Activated CD8-positive, alpha-beta memory T cell treated with anti-CD3 and anti-CD28 coated beads, Interleukin-2, amount 10 ng/mL, durations not matched to agents 7 days and 5 days (primary cell): ENCODE measurements at regions not wholly inside any gene's neighbourhood (a gene's known extent, or its start where the extent isn't known, plus 50 kb on each side); places are given as distances from the start of the nearest gene placed in this dataset.

Experiments
- ATAC-seq: fragments of 150-1000 bp; cut with Tn5 transposase; one replicate; pipeline ENCODE4 v1.10.0; 2021; ENCODE audit warnings: moderate library complexity
- CTCF ChIA-PET: fragments of 350-600 bp; sonication (Branson Sonifier 250); formaldehyde crosslinking; loops from one replicate; lab custom pipeline; 2021; ENCODE audit warnings: antibody characterized with exemption; lab: Charles Lee
- DNase-seq: peaks from one replicate; pipeline ENCODE4 v3.0.0-alpha.2; 2020
- H3K27ac Mint-ChIP-seq: one replicate; pipeline ENCODE4 v1.8.0; 2021; ENCODE audit warnings: mild to moderate bottlenecking, mixed read lengths
- H3K27me3 Mint-ChIP-seq: one replicate; pipeline ENCODE4 v1.8.0; 2021; ENCODE audit warnings: mixed read lengths
- H3K36me3 Mint-ChIP-seq: one replicate; pipeline ENCODE4 v1.8.0; 2021; ENCODE audit warnings: mild to moderate bottlenecking, mixed read lengths
- H3K4me1 Mint-ChIP-seq: one replicate; pipeline ENCODE4 v1.8.0; 2021; ENCODE audit warnings: mixed read lengths
- H3K4me3 Mint-ChIP-seq: one replicate; pipeline ENCODE4 v1.8.0; 2021; ENCODE audit warnings: mild to moderate bottlenecking, moderate library complexity, mixed read lengths
- H3K9me3 Mint-ChIP-seq: one replicate; pipeline ENCODE4 v1.8.0; 2022; ENCODE audit warnings: low read depth, mixed read lengths

DNA sequence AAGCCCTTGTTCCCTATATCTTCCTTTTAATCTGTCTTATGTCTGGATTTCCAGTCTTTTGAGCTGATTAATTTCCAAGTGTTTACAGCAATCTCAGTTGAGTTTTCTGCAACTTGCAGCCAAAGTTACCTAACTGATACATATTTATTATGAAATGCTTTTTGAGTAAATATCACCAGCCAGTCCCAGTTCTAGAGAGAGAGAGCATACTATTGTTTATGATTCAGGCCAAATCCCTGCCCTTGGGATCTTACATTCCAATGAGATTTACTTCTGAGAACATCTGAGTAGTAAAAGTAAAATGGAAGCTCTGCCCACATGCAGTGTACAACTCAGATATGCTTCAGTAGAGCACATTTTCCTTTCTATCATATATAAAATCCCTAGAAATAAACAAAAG, 661.7 kb downstream of the KCTD16 start:
- Mint-ChIP-seq H3K27me3 (no peaks in the 10 kb centered on the region), H3K9me3 (peaks cover 2% of the 10 kb centered on the region), H3K4me1 (no peaks in the 10 kb centered on the region), H3K36me3 (no peaks in the 10 kb centered on the region), H3K27ac (no peak overlapping the region), H3K4me3 (no peak overlapping the region)
- no peak for DNase-seq
- CTCF ChIA-PET, result no interaction called here
- no peak for ATAC-seq

DNA sequence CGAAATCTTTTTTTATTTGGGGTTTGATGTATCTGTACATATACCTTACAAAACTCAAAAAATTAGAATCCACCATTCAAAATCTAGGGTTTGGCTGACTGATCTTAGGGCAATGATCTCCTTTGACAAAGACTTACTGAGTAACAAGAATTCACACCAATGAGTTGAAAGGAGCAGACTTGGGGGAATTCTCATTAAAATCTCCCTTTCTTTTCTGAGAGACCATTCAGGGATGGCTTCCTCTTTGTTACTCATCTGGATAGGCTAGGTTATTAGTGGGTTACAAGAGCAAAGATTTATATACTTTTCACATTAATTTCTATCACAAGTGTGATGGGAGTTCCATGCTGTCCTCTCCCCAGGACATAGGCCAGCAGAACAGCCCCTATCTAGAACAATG, 661.0 kb downstream of the KCTD16 start:
- CTCF ChIA-PET, result no interaction called here
- no peak overlapping the region for H3K4me3 Mint-ChIP-seq
- peaks cover 2% of the 10 kb centered on the region for H3K9me3 Mint-ChIP-seq
- no peaks in the 10 kb centered on the region for H3K4me1 Mint-ChIP-seq
- no peak for ATAC-seq
- H3K27me3 Mint-ChIP-seq, result no peaks in the 10 kb centered on the region
- no peak overlapping the region for H3K27ac Mint-ChIP-seq
- DNase-seq, result no peak
- H3K36me3 Mint-ChIP-seq, result no peaks in the 10 kb centered on the region

DNA sequence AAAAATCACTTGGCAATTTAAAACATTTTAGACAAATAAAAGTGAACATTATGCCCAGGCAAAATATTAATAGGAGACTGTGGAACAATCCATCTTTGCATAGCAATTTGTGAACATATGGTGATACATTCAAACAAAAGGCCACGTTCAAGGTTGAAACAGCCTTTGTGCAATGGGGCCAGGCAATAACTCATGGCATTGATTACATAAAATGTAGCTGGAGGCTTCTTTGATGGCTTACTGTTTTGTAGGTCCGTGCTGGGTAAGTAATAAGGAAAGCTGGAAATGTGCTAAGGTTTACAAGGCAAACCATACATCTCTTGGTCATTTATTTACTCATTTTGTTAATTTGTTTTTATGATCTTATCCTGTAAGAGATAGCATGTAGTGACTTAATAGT, 651.8 kb downstream of the KCTD16 start:
- H3K9me3 Mint-ChIP-seq, result no peaks in the 10 kb centered on the region
- no peaks in the 10 kb centered on the region for H3K36me3 Mint-ChIP-seq
- no peak overlapping the region for H3K27ac Mint-ChIP-seq
- CTCF ChIA-PET, result interaction anchor here (0.6 kb wide), 1 partner anchor 435 kb away, joined by 6 read pairs; no protein-coding TSS in a partner anchor
- no peak for ATAC-seq
- no peak overlapping the region for H3K4me3 Mint-ChIP-seq
- no peaks in the 10 kb centered on the region for H3K27me3 Mint-ChIP-seq
- no peaks in the 10 kb centered on the region for H3K4me1 Mint-ChIP-seq
- DNase-seq, result no peak

DNA sequence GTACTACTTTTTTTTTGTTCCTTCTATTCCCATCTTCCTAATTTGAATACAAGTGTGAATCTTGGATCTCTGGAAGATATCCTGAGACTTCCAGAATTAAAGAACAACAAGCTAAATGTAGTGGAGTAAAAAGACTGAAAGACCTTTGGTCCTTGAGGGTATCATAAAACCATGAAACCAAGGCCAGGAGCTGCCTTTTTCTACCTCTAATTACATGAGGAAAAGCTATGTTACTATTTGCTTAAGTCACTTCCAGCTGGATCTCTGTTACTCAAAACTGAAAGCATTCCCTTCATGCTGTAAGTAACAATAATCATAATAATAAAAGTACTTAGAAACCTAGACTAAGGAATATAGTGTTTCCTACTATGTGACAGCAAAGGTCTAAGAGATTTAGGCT, 649.6 kb downstream of the KCTD16 start:
- Mint-ChIP-seq H3K9me3 (no peaks in the 10 kb centered on the region), H3K4me3 (no peak overlapping the region), H3K36me3 (no peaks in the 10 kb centered on the region), H3K4me1 (no peaks in the 10 kb centered on the region), H3K27me3 (no peaks in the 10 kb centered on the region), H3K27ac (no peak overlapping the region)
- ATAC-seq (no peak), DNase-seq (no peak)
- CTCF ChIA-PET, result no interaction called here

DNA sequence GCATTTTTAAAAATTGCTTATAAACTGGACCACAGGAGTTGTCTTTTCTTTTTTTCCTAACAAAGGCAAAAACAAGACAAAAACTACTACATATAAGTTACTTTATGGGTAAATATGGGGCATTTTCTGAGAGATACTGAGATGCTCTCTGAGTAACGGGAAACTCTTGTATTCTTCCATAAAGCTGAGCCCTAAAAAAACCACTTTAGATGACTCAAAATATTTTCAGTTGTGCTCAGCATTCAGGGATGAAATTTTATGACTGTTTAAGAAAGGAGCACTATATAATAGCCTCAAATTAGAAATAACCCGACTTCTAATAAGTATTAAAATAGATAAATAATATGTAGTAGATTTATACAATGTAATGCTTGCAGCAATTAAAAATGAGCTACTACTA, 644.5 kb downstream of the KCTD16 start:
- H3K4me3 Mint-ChIP-seq, result no peak overlapping the region
- CTCF ChIA-PET, result no interaction called here
- H3K36me3 Mint-ChIP-seq, result no peaks in the 10 kb centered on the region
- H3K27me3 Mint-ChIP-seq, result no peaks in the 10 kb centered on the region
- H3K27ac Mint-ChIP-seq, result no peak overlapping the region
- H3K4me1 Mint-ChIP-seq, result no peaks in the 10 kb centered on the region
- ATAC-seq (no peak), DNase-seq (no peak)
- H3K9me3 Mint-ChIP-seq, result peaks cover 3% of the 10 kb centered on the region

DNA sequence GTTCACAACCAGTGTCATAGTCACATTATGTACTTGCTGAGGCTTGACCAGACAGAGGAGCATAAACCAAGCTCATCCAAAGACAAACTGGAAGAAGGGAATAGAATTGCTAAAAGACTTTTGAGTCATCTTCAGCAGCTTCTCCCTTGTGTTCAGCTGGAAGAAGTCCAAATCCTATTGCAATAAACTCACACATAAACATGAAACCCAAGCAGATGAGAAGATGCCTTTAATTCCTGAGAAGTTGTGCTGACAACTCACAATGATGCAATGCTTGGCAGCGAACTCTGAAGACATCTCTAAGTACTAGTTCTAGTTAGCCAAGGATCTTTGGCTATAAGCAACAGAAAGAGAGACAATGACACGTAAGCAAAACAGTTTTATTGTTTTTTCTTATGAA, 642.1 kb downstream of the KCTD16 start:
- no peaks in the 10 kb centered on the region for H3K4me1 Mint-ChIP-seq
- peaks cover 3% of the 10 kb centered on the region for H3K9me3 Mint-ChIP-seq
- ATAC-seq, result no peak
- no peaks in the 10 kb centered on the region for H3K36me3 Mint-ChIP-seq
- H3K27me3 Mint-ChIP-seq, result no peaks in the 10 kb centered on the region
- no peak overlapping the region for H3K27ac Mint-ChIP-seq
- DNase-seq, result no peak
- H3K4me3 Mint-ChIP-seq, result no peak overlapping the region
- CTCF ChIA-PET, result no interaction called here

DNA sequence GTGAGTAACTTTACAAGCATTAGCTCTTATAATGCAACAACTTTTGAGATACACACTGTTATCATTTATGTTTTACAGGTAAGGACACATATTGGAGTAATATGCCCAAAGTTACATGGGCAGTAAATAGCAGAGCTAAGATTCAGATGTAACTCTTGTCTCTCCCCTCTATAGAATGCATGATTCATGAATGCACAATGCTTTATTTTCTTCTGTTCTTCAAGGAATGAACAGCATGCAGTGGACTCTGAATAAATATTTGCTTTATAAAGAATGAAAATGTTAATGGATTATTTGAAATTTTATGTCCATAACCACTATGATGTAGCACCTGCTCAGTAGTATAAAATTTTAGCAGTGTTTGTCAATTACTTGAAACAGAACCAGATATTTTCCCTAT, 629.5 kb downstream of the KCTD16 start:
- Mint-ChIP-seq H3K4me1 (no peaks in the 10 kb centered on the region), H3K27ac (no peak overlapping the region), H3K36me3 (no peaks in the 10 kb centered on the region), H3K9me3 (no peaks in the 10 kb centered on the region), H3K27me3 (no peaks in the 10 kb centered on the region), H3K4me3 (no peak overlapping the region)
- CTCF ChIA-PET, result no interaction called here
- DNase-seq (no peak), ATAC-seq (no peak)

DNA sequence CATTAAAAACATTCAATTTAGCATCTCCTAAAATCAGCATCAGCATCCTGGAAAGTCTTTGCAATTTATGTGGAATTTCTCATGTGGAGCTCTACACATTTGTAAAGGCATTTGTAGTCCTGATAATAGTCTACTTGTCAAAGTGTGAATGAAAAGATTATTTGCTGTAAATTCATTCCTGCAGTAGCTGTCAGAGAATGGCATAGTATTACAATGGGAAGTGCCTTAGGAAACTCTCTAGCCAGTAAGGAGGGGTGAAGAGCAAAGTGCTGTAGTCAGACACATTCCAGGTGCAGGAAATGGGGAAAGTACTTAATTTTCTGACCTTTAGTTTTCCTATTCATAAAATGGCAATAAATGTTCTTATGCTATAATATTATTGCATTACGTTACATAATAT, 627.9 kb downstream of the KCTD16 start:
- H3K27me3 Mint-ChIP-seq, result no peaks in the 10 kb centered on the region
- peaks cover 3% of the 10 kb centered on the region for H3K9me3 Mint-ChIP-seq
- CTCF ChIA-PET, result no interaction called here

DNA sequence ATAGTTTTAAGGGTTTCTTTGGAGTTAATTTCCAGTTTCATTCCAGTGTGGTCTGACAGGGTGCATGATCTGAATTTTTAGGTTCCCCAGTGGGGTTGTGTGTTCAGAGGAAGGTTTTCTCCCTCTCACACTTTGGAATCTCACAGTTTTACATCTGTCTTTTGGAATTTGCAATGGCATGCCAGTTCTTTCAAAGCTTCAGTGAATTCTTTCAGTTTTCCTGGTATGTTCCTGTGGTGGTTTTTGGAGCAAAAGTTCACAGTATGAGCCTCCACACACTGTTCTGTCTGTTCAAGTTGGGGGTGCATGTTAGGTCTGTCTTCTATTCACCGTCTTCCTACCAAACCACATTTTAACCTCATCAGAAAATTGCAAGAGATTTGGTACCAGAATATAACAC, 624.2 kb downstream of the KCTD16 start:
- no peaks in the 10 kb centered on the region for H3K27me3 Mint-ChIP-seq
- H3K9me3 Mint-ChIP-seq, result peaks cover 5% of the 10 kb centered on the region
- no peaks in the 10 kb centered on the region for H3K36me3 Mint-ChIP-seq
- DNase-seq (no peak), ATAC-seq (no peak)
- H3K27ac Mint-ChIP-seq, result no peak overlapping the region
- CTCF ChIA-PET, result no interaction called here
- H3K4me3 Mint-ChIP-seq, result no peak overlapping the region
- H3K4me1 Mint-ChIP-seq, result no peaks in the 10 kb centered on the region

More for the DNA sequence above, 627.9 kb downstream of the KCTD16 start:
- no peaks in the 10 kb centered on the region for H3K4me1 Mint-ChIP-seq
- H3K27ac Mint-ChIP-seq, result no peak overlapping the region
- DNase-seq (no peak), ATAC-seq (no peak)
- H3K4me3 Mint-ChIP-seq, result no peak overlapping the region
- no peaks in the 10 kb centered on the region for H3K36me3 Mint-ChIP-seq

DNA sequence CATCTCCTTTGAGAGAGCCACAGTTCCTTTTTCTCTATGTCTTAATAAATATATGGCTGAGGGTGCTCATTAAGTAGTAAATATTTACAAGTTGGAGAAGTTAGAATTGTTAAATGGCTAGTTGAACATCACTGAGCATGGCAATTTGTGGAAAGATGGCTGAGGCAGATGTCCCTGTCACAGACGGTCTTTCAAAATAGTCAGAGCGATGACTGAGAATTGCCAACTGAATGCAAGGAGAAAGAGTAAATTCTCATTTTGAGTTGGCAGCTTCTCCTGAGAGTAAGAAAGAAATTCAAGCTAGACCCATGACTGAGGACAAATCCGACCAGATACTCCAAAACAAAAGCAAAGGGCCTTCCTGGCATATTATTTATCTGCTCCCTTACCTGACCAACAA, 617.9 kb downstream of the KCTD16 start:
- CTCF ChIA-PET, result no interaction called here
- no peak overlapping the region for H3K4me3 Mint-ChIP-seq
- peaks cover 2% of the 10 kb centered on the region for H3K9me3 Mint-ChIP-seq
- ATAC-seq, result no peak
- H3K27ac Mint-ChIP-seq, result no peak overlapping the region
- H3K4me1 Mint-ChIP-seq, result no peaks in the 10 kb centered on the region
- H3K36me3 Mint-ChIP-seq, result no peaks in the 10 kb centered on the region
- no peaks in the 10 kb centered on the region for H3K27me3 Mint-ChIP-seq
- no peak for DNase-seq

DNA sequence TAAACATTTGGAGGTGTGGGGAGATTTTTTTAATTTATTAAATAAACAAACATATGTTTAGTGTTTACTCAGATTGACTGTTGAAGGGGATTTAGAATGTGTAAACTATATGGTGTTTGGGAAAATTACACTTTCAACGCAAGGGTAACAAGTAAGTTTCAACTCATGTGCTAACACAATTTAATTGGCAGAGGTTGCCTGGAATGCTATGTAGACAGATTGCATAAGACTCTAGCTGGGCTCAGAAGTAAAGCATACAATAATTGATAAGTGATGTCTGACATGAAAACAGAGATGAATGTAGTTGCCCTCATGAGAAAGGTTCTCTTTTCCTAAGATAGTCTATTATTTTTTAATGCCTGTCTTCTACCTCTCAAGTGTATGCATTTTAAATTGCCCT, 617.4 kb downstream of the KCTD16 start:
- no peaks in the 10 kb centered on the region for H3K36me3 Mint-ChIP-seq
- no peak overlapping the region for H3K4me3 Mint-ChIP-seq
- ATAC-seq, result no peak
- no peak overlapping the region for H3K27ac Mint-ChIP-seq
- H3K4me1 Mint-ChIP-seq, result no peaks in the 10 kb centered on the region
- H3K9me3 Mint-ChIP-seq, result peaks cover 2% of the 10 kb centered on the region
- CTCF ChIA-PET, result no interaction called here
- DNase-seq, result no peak
- no peaks in the 10 kb centered on the region for H3K27me3 Mint-ChIP-seq

DNA sequence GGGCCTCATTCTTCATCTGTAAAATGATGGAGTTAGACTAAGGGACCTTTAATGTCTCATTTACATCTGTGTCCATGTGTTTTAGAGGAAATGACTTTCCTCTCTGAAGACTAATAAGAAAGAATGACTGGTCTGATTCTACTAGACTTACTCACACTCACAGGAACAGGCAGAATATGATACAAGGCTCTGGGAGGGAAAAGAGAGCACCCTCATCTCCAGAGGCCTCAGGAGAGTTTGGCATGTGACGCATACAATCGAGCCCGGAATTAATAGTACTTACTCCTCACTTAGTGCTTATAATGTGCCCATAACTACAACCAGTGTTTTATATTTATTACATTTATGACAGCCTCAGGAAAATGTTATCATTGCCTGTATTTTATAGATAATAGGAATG, 608.7 kb downstream of the KCTD16 start:
- Mint-ChIP-seq H3K27me3 (no peaks in the 10 kb centered on the region), H3K4me3 (no peak overlapping the region), H3K27ac (no peak overlapping the region), H3K9me3 (peaks cover 2% of the 10 kb centered on the region), H3K36me3 (no peaks in the 10 kb centered on the region), H3K4me1 (no peaks in the 10 kb centered on the region)
- DNase-seq, result no peak
- CTCF ChIA-PET, result no interaction called here
- ATAC-seq, result no peak

DNA sequence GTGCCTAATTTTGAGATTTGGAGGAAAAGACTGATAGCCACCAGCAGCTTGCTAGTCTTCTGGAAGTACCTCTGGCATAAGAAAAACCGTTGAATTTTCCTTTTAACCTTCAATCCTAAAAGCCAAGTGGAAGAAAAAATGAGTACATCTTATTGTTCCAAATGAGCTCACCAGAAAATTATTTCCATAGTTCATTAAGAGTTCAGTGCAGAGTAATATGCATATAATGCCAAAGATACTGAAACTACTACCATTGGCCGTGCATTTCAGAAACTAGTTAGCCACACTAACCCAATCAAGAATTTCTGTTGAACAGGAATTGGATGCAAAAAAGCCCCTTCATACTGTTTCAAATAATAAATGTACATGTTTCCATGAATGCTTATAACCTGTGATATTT, 607.9 kb downstream of the KCTD16 start:
- no peaks in the 10 kb centered on the region for H3K36me3 Mint-ChIP-seq
- no peak overlapping the region for H3K27ac Mint-ChIP-seq
- no peak overlapping the region for H3K4me3 Mint-ChIP-seq
- H3K9me3 Mint-ChIP-seq, result peaks cover 2% of the 10 kb centered on the region
- ATAC-seq, result no peak
- CTCF ChIA-PET, result no interaction called here
- H3K4me1 Mint-ChIP-seq, result no peaks in the 10 kb centered on the region
- no peak for DNase-seq
- H3K27me3 Mint-ChIP-seq, result no peaks in the 10 kb centered on the region

DNA sequence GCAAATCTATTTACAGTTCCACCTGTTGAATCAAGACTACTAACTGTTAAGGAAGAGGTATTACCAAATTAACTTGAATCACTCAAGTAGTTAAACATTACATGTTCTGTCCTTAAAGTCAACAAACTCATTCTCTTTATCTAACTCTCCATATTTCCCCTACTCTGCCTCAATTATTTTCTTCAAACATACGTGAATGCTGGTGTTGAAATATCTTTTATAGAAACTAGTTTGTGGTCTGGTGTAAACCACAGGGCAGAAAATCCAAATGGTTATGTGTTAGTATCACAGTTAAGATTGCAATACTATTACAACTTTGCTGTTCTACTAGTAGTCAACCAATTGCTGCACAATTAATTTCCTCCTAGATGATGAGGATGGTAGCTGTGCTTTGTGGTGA, 603.5 kb downstream of the KCTD16 start:
- no peaks in the 10 kb centered on the region for H3K9me3 Mint-ChIP-seq
- H3K27ac Mint-ChIP-seq, result no peak overlapping the region
- H3K4me3 Mint-ChIP-seq, result no peak overlapping the region
- ATAC-seq, result no peak
- DNase-seq, result no peak
- CTCF ChIA-PET, result no interaction called here
- no peaks in the 10 kb centered on the region for H3K27me3 Mint-ChIP-seq
- H3K36me3 Mint-ChIP-seq, result no peaks in the 10 kb centered on the region
- H3K4me1 Mint-ChIP-seq, result no peaks in the 10 kb centered on the region

DNA sequence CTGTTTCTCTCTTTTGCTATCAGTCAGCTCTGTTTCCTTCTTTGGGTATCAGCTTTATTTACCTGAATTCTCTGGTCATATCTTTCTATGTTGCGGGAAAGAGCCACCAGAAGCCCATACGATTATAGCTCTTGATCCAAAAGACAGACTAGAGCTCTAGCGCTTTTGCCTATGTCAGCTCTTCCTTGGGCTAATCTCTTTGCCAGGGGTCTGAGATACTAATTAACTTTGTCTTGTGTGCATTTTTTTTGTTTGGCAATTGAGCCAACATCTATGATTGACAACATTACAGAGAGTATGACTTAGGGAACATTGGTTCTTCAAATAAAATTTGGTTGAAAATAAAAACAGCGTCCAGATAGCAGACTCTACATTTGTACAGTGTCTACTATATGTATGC, 603.0 kb downstream of the KCTD16 start:
- ATAC-seq, result no peak
- no peaks in the 10 kb centered on the region for H3K36me3 Mint-ChIP-seq
- no peak for DNase-seq
- H3K4me3 Mint-ChIP-seq, result no peak overlapping the region
- CTCF ChIA-PET, result no interaction called here
- H3K9me3 Mint-ChIP-seq, result no peaks in the 10 kb centered on the region
- no peak overlapping the region for H3K27ac Mint-ChIP-seq
- H3K4me1 Mint-ChIP-seq, result no peaks in the 10 kb centered on the region
- H3K27me3 Mint-ChIP-seq, result no peaks in the 10 kb centered on the region
